ENCODE measurements at regions not wholly inside any gene's neighbourhood (a gene's known extent, or its start where the extent isn't known, plus 50 kb on each side); places are given as distances from the start of the nearest gene placed in this dataset.

- no peak for TF ChIP-seq CTCF (conservative IDR thresholded peaks at IDR 0.05; ENCODE audit: low read depth, low read length)
- DNase-seq (ENCODE audit: low read depth) = no peak
- no peak overlapping the region for H3K4me3 ChIP-seq (ENCODE audit: low read depth, low read length)
Observed at GRCh38 chr7:110283056-110283455, 807.9 kb upstream of the LRRN3 start.

GRCh38 chr7:110291430-110291829 lies 799.5 kb upstream of the LRRN3 start:
- TF ChIP-seq CTCF (conservative IDR thresholded peaks at IDR 0.05; ENCODE audit: low read depth, low read length) = no peak
- no peak for DNase-seq (ENCODE audit: low read depth)
- no peak overlapping the region for H3K4me3 ChIP-seq (ENCODE audit: low read depth, low read length)

GRCh38 chr7:110296321-110296720 lies 794.6 kb upstream of the LRRN3 start:
- DNase-seq (ENCODE audit: low read depth) = no peak
- no peak for TF ChIP-seq CTCF (conservative IDR thresholded peaks at IDR 0.05; ENCODE audit: low read depth, low read length)

GRCh38 chr7:110307776-110308175 lies 783.2 kb upstream of the LRRN3 start:
- H3K4me3 ChIP-seq (ENCODE audit: low read depth, low read length) = no peak overlapping the region
- DNase-seq (ENCODE audit: low read depth) = no peak
- no peak for TF ChIP-seq CTCF (conservative IDR thresholded peaks at IDR 0.05; ENCODE audit: low read depth, low read length)

More at GRCh38 chr7:110296321-110296720, 794.6 kb upstream of the LRRN3 start:
- no peak overlapping the region for H3K4me3 ChIP-seq (ENCODE audit: low read depth, low read length)

GRCh38 chr7:110308791-110309190 lies 782.1 kb upstream of the LRRN3 start:
- TF ChIP-seq CTCF (conservative IDR thresholded peaks at IDR 0.05; ENCODE audit: low read depth, low read length) = no peak
- no peak for DNase-seq (ENCODE audit: low read depth)
- no peak overlapping the region for H3K4me3 ChIP-seq (ENCODE audit: low read depth, low read length)

GRCh38 chr7:110309941-110310340 lies 781.0 kb upstream of the LRRN3 start:
- TF ChIP-seq CTCF (conservative IDR thresholded peaks at IDR 0.05; ENCODE audit: low read depth, low read length) = no peak
- H3K4me3 ChIP-seq (ENCODE audit: low read depth, low read length) = no peak overlapping the region
- no peak for DNase-seq (ENCODE audit: low read depth)

GRCh38 chr7:110311556-110311955 lies 779.4 kb upstream of the LRRN3 start:
- no peak for DNase-seq (ENCODE audit: low read depth)
- no peak overlapping the region for H3K4me3 ChIP-seq (ENCODE audit: low read depth, low read length)
- TF ChIP-seq CTCF (conservative IDR thresholded peaks at IDR 0.05; ENCODE audit: low read depth, low read length) = no peak
